ENCODE measurements at regions not wholly inside any gene's neighbourhood (a gene's known extent, or its start where the extent isn't known, plus 50 kb on each side); places are given as distances from the start of the nearest gene placed in this dataset.

- TF ChIP-seq POLR2A (IDR thresholded peaks at IDR 0.05; ENCODE audit: low read depth, low read length): no peak
- no peak for TF ChIP-seq POLR2AphosphoS5 (IDR thresholded peaks at IDR 0.05; ENCODE audit: low read depth, low read length)
- TF ChIP-seq TAF1 (IDR thresholded peaks at IDR 0.05; ENCODE audit: borderline replicate concordance, low read depth, low read length): no peak
Measured at GRCh38 chr11:39102236-39102635, 2357.2 kb downstream of the LRRC4C start.
